ENCODE measurements at regions not wholly inside any gene's neighbourhood (a gene's known extent, or its start where the extent isn't known, plus 50 kb on each side); places are given as distances from the start of the nearest gene placed in this dataset.

- TF ChIP-seq CTCF (IDR thresholded peaks at IDR 0.05), result no peak
- no peak for TF ChIP-seq POLR2A (IDR thresholded peaks at IDR 0.05)
Measured at GRCh38 chr15:29344474-29344873, 74.9 kb upstream of the NSMCE3 start.

All from vagina (tissue), 2 donors.